ENCODE measurements at regions not wholly inside any gene's neighbourhood (a gene's known extent, or its start where the extent isn't known, plus 50 kb on each side); places are given as distances from the start of the nearest gene placed in this dataset.

GRCh38 chr1:87176087-87176486, 152.6 kb upstream of the LMO4 start:
- no peaks in the 10 kb centered on the region for H3K4me1 ChIP-seq (ENCODE audit: insufficient read depth, low read length)
- no peak for TF ChIP-seq CTCF (IDR thresholded peaks at IDR 0.05; ENCODE audit: extremely low read depth, low read depth, low read length)
- no peak overlapping the region for H3K4me3 ChIP-seq (ENCODE audit: insufficient read depth, low read length)

GRCh38 chr1:87176514-87176913, 152.2 kb upstream of the LMO4 start:
- no peak overlapping the region for H3K4me2 ChIP-seq (ENCODE audit: insufficient read depth, low read length)
- H3K27ac ChIP-seq (ENCODE audit: low read depth, low read length), result no peak overlapping the region
- H3K27me3 ChIP-seq (ENCODE audit: insufficient read depth, low read length), result peaks cover 9% of the 10 kb centered on the region
- no peaks in the 10 kb centered on the region for H3K4me1 ChIP-seq (ENCODE audit: insufficient read depth, low read length)
- no peaks in the 10 kb centered on the region for H3K36me3 ChIP-seq (ENCODE audit: insufficient read depth, low read length)
- no peak overlapping the region for H2AFZ ChIP-seq (ENCODE audit: low read length)
- H3K79me2 ChIP-seq (ENCODE audit: insufficient read depth, low read length), result no peaks in the 10 kb centered on the region
- no peak overlapping the region for H3K4me3 ChIP-seq (ENCODE audit: insufficient read depth, low read length)
- H3K9me3 ChIP-seq (ENCODE audit: low read depth, low read length), result no peaks in the 10 kb centered on the region
- H4K20me1 ChIP-seq (ENCODE audit: insufficient read depth, low read length), result no peaks in the 10 kb centered on the region
- no peak for DNase-seq (ENCODE audit: insufficient read length, low spot score, missing footprints)
- no peak for TF ChIP-seq CTCF (IDR thresholded peaks at IDR 0.05; ENCODE audit: extremely low read depth, low read depth, low read length)

More at GRCh38 chr1:87176087-87176486, 152.6 kb upstream of the LMO4 start:
- H3K27ac ChIP-seq (ENCODE audit: low read depth, low read length), result no peak overlapping the region
- H3K79me2 ChIP-seq (ENCODE audit: insufficient read depth, low read length), result no peaks in the 10 kb centered on the region
- H3K9me3 ChIP-seq (ENCODE audit: low read depth, low read length), result no peaks in the 10 kb centered on the region
- H3K4me2 ChIP-seq (ENCODE audit: insufficient read depth, low read length), result no peak overlapping the region
- DNase-seq (ENCODE audit: insufficient read length, low spot score, missing footprints), result no peak
- H2AFZ ChIP-seq (ENCODE audit: low read length), result no peak overlapping the region
- no peaks in the 10 kb centered on the region for H4K20me1 ChIP-seq (ENCODE audit: insufficient read depth, low read length)
- H3K36me3 ChIP-seq (ENCODE audit: insufficient read depth, low read length), result no peaks in the 10 kb centered on the region
- peaks cover 13% of the 10 kb centered on the region for H3K27me3 ChIP-seq (ENCODE audit: insufficient read depth, low read length)

- H3K36me3 ChIP-seq (ENCODE audit: insufficient read depth, low read length), result no peaks in the 10 kb centered on the region
- peaks cover 7% of the 10 kb centered on the region for H3K27me3 ChIP-seq (ENCODE audit: insufficient read depth, low read length)
- H2AFZ ChIP-seq (ENCODE audit: low read length), result no peak overlapping the region
- H3K27ac ChIP-seq (ENCODE audit: low read depth, low read length), result no peak overlapping the region
- no peaks in the 10 kb centered on the region for H3K9me3 ChIP-seq (ENCODE audit: low read depth, low read length)
- no peak for DNase-seq (ENCODE audit: insufficient read length, low spot score, missing footprints)
- no peak overlapping the region for H3K4me3 ChIP-seq (ENCODE audit: insufficient read depth, low read length)
- H3K79me2 ChIP-seq (ENCODE audit: insufficient read depth, low read length), result no peaks in the 10 kb centered on the region
- TF ChIP-seq CTCF (IDR thresholded peaks at IDR 0.05; ENCODE audit: extremely low read depth, low read depth, low read length), result no peak
- H4K20me1 ChIP-seq (ENCODE audit: insufficient read depth, low read length), result no peaks in the 10 kb centered on the region
- H3K4me2 ChIP-seq (ENCODE audit: insufficient read depth, low read length), result no peak overlapping the region
- no peaks in the 10 kb centered on the region for H3K4me1 ChIP-seq (ENCODE audit: insufficient read depth, low read length)
Observed at GRCh38 chr1:87178441-87178840, 150.2 kb upstream of the LMO4 start.

GRCh38 chr1:87179076-87179810, 149.4 kb upstream of the LMO4 start:
- no peak overlapping the region for H2AFZ ChIP-seq (ENCODE audit: low read length)
- no peak overlapping the region for H3K27ac ChIP-seq (ENCODE audit: low read depth, low read length)
- TF ChIP-seq CTCF (IDR thresholded peaks at IDR 0.05; ENCODE audit: extremely low read depth, low read depth, low read length), result no peak
- peaks cover 7% of the 10 kb centered on the region for H3K27me3 ChIP-seq (ENCODE audit: insufficient read depth, low read length)
- H3K9me3 ChIP-seq (ENCODE audit: low read depth, low read length), result no peaks in the 10 kb centered on the region
- peak; percentile 45 for DNase-seq (ENCODE audit: insufficient read length, low spot score, missing footprints)
- no peaks in the 10 kb centered on the region for H4K20me1 ChIP-seq (ENCODE audit: insufficient read depth, low read length)
- H3K4me2 ChIP-seq (ENCODE audit: insufficient read depth, low read length), result no peak overlapping the region
- H3K79me2 ChIP-seq (ENCODE audit: insufficient read depth, low read length), result no peaks in the 10 kb centered on the region
- no peak overlapping the region for H3K4me3 ChIP-seq (ENCODE audit: insufficient read depth, low read length)
- H3K4me1 ChIP-seq (ENCODE audit: insufficient read depth, low read length), result no peaks in the 10 kb centered on the region
- H3K36me3 ChIP-seq (ENCODE audit: insufficient read depth, low read length), result no peaks in the 10 kb centered on the region
